ENCODE measurements at regions not wholly inside any gene's neighbourhood (a gene's known extent, or its start where the extent isn't known, plus 50 kb on each side); places are given as distances from the start of the nearest gene placed in this dataset.

GRCh38 chr21:35683664-35684304 lies 376.5 kb downstream of the SETD4 start:
- TF ChIP-seq CTCF (IDR thresholded peaks at IDR 0.05) (no peak), POLR2A (IDR thresholded peaks at IDR 0.05) (no peak)
